GM21390 (cell line): ENCODE measurements at regions not wholly inside any gene's neighbourhood (a gene's known extent, or its start where the extent isn't known, plus 50 kb on each side); places are given as distances from the start of the nearest gene placed in this dataset.
"Not testable (repeated sequence)": the region's sequence is repeated elsewhere in the genome, so short reads cannot be mapped to it uniquely, and the experiment has no call there.

Source experiments
- ATAC-seq: cut with Tn5 transposase; IDR thresholded peaks from one replicate; pipeline ENCODE4 v1.9.1; 2021; ENCODE audit not compliant: unreplicated experiment

GRCh38 chr4:62487016-62487415, 1286.9 kb downstream of the ADGRL3 start:
- no peak for ATAC-seq

- no peak for ATAC-seq
Measured at GRCh38 chr4:62484357-62484756, 1284.2 kb downstream of the ADGRL3 start.

- no peak for ATAC-seq
Measured at GRCh38 chr4:62482355-62482754, 1282.2 kb downstream of the ADGRL3 start.

DNA sequence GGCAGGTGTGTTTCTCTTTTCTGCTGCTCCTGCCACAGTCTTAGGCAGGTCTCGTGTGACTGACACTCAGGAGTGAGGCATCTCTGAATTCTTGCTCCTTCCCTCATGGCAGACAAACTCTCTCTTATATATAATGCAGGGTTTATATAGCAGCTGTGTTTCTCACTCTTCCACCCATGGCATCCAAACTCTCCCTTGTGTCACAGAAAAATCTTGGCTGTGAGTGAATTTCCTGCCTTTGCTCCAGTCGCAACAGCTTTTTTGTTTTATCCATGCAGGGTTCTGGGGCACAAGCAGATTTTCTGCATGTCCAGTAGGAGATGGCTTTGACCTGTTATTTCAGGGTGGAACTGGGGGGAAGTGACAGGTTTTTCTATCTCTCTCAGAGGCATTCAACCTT, 1275.5 kb downstream of the ADGRL3 start:
- ATAC-seq = no peak

- no peak for ATAC-seq
Measured at GRCh38 chr4:62474802-62475201, 1274.7 kb downstream of the ADGRL3 start.

DNA sequence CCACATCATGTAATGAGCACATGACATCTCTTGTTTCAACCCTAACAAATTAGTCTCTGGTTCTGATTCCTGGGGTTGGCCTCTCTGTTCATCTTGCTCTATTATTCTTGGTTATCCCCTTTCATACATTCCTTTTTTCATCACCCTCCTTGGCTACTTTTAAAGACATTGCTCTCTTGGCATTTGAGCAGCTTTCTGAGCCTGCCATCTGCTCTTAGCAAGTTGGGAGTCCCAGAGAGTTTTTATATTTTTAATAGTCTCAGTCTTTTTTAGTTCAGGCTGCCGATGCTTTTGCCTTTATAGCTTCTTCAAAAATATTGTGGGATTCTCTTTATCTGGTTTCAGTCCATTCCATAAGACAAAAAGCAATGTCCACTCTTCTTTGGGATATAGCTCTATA, 1270.9 kb downstream of the ADGRL3 start:
- ATAC-seq = no peak

- no peak for ATAC-seq
Measured at GRCh38 chr4:62470421-62470983, 1270.4 kb downstream of the ADGRL3 start.

GRCh38 chr4:62470020-62470419, 1269.9 kb downstream of the ADGRL3 start:
- no peak for ATAC-seq

DNA sequence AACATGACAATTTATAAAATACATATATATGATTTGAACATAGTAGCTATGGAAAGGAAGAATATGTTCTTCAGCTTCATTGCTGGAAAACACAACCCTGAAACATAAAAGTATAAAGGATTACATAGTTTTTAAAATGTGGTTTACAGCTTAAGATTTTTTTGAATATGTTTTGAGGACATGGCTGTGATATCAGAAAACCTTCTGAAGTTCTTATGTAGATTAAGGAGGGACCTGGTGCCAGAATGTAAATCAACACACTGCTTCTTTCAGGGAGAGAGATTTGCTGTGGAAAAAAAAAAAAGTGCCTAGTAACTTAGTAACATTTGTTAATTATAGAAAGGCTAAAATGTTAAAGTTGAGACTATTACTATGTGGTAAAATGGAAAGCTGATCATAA, 1261.8 kb downstream of the ADGRL3 start:
- ATAC-seq = no peak

GRCh38 chr4:62460329-62460728, 1260.2 kb downstream of the ADGRL3 start:
- ATAC-seq = no peak

DNA sequence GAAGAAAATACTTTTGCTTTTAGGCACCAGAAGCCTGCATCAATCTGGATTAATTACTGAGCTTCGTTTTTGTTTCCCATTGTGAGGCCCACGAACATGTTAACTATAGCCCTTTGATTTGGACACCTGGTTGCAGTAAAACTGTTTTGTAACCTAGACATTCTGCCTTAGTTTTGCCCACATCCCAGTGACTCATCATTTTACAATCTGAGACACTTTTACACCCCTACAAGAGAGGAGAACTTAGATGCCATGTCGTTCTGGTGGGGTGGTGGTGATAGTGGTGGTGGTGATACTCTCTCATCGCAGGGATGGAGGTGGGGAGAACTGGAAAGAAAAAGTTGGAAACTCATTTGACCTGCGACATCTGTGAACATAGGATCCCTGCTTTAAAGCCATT, 1257.2 kb downstream of the ADGRL3 start:
- ATAC-seq = no peak

- no peak for ATAC-seq
Measured at GRCh38 chr4:62455871-62456270, 1255.7 kb downstream of the ADGRL3 start.

GRCh38 chr4:62454535-62454934, 1254.4 kb downstream of the ADGRL3 start:
- no peak for ATAC-seq

GRCh38 chr4:62450740-62451139, 1250.6 kb downstream of the ADGRL3 start:
- ATAC-seq = no peak

GRCh38 chr4:62449538-62449937, 1249.4 kb downstream of the ADGRL3 start:
- no peak for ATAC-seq

GRCh38 chr4:62448911-62449310, 1248.8 kb downstream of the ADGRL3 start:
- ATAC-seq = no peak

DNA sequence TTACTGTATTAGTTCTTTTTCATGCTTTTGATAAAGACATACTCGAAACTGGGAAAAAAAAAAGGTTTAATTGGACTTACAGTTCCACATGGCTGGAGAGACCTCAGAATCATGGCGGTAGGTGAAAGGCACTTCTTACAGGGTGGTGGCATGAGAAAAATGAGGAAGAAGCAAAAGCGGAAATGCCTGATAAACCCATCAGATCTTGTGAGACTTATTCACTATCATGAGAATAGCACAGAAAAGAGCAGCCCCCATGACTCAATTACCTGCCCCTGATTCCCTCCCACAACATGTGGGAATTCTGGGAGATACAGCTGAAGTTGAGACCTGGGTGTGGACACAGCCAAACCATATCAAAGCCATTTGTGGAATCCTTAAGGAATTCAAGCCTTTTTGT, 1238.9 kb downstream of the ADGRL3 start:
- no peak for ATAC-seq

GRCh38 chr4:62434921-62435320, 1234.8 kb downstream of the ADGRL3 start:
- ATAC-seq = no peak

GRCh38 chr4:62431513-62432231, 1231.5 kb downstream of the ADGRL3 start:
- ATAC-seq = not testable (repeated sequence)

DNA sequence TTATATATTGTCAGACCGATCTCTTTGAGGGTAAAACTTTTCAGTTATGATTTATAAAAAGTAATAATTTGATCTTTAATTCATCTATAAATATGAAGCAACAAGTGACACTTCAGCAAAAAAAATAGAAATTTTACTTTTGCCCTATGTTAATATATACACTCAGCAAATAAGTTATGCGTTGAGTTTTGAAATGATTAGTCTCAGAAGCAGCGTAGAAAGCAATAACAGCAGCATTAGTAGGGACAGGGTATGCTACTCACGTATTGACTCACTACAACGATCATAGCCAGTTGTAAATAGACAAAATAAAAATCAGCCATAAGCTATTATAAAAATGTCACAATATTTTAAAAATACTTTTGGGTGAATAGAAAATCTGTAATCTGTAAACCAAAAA, 1229.2 kb downstream of the ADGRL3 start:
- no peak for ATAC-seq

GRCh38 chr4:62415256-62415655, 1215.1 kb downstream of the ADGRL3 start:
- no peak for ATAC-seq

GRCh38 chr4:62414563-62414962, 1214.4 kb downstream of the ADGRL3 start:
- no peak for ATAC-seq
